IMR-90 (cell line): ENCODE measurements at regions not wholly inside any gene's neighbourhood (a gene's known extent, or its start where the extent isn't known, plus 50 kb on each side); places are given as distances from the start of the nearest gene placed in this dataset.

Source experiments
- ATAC-seq: fragments of 200-7000 bp; cut with Tn5 transposase; 2 replicates; pipeline ENCODE4 v1.9.1; 2020; ENCODE audit warnings: low read depth, mild to moderate bottlenecking, moderate library complexity
- BruUV-seq: library from RNA; stranded (reverse); fragments of 400-500 nt; replicated peaks from 2 replicates; lab custom pipeline; 2021; lab: Mats Ljungman, UMichigan
- CTCF ChIA-PET: fragments of 300-600 bp; formaldehyde crosslinking; extraction: SDS; loops from one replicate; lab custom pipeline; 2021; ENCODE audit warnings: antibody characterized with exemption; lab: Yijun Ruan, JAX
- POLR2A ChIA-PET: fragments of 300-600 bp; sonication (Branson Sonifier 250); formaldehyde crosslinking; loops from one replicate; lab custom pipeline; 2022; ENCODE audit warnings: antibody characterized with exemption; ENCODE audit not compliant: unreplicated experiment; lab: Charles Lee
- DNase-seq: peaks from one replicate; pipeline ENCODE4 v3.0.0; 2013
- H2AFZ ChIP-seq: replicated peaks from 2 replicates; pipeline ENCODE3; 2013; ENCODE audit warnings: low read length, mild to moderate bottlenecking; ENCODE audit not compliant: poor library complexity
- H2AK5ac ChIP-seq: 2 replicates; pipeline ENCODE4 v1.6.1; 2013; ENCODE audit warnings: low read depth, low read length, inconsistent platforms
- H2AK9ac ChIP-seq: replicated peaks from 2 replicates; pipeline ENCODE3; 2013; ENCODE audit warnings: mild to moderate bottlenecking, low read depth, low read length, moderate library complexity; ENCODE audit not compliant: poor library complexity
- H2BK120ac ChIP-seq: 2 replicates; pipeline ENCODE4 v1.6.1; 2013; ENCODE audit warnings: low read depth, low read length, inconsistent platforms
- H2BK15ac ChIP-seq: 3 replicates; pipeline ENCODE4 v1.6.1; 2013; ENCODE audit warnings: low read depth, low read length, inconsistent platforms
- H2BK20ac ChIP-seq: 2 replicates; pipeline ENCODE4 v1.6.1; 2013; ENCODE audit warnings: low read depth, mild to moderate bottlenecking, inconsistent platforms, low read length, moderate library complexity
- H2BK5ac ChIP-seq: 2 replicates; pipeline ENCODE4 v1.6.1; 2013; ENCODE audit warnings: mild to moderate bottlenecking, low read depth, low read length, inconsistent platforms; ENCODE audit not compliant: poor library complexity, severe bottlenecking
- H3K14ac ChIP-seq: replicated peaks from 2 replicates; pipeline ENCODE4 v1.6.1; 2013; ENCODE audit warnings: low read depth, low read length, inconsistent platforms
- H3K18ac ChIP-seq: 2 replicates; pipeline ENCODE4 v1.6.1; 2013; ENCODE audit warnings: low read depth, low read length, control low read depth
- H3K23ac ChIP-seq: 2 replicates; pipeline ENCODE4 v1.6.1; 2013; ENCODE audit warnings: low read depth, low read length, inconsistent platforms
- H3K27ac ChIP-seq: 2 replicates; pipeline ENCODE4 v1.5.1; 2013; ENCODE audit warnings: mild to moderate bottlenecking, control low read depth, low read length; ENCODE audit not compliant: insufficient read depth
- H3K27me3 ChIP-seq: 2 replicates; pipeline ENCODE4 v1.6.1; 2013; ENCODE audit warnings: low read length; ENCODE audit not compliant: control insufficient read depth, insufficient read depth
- H3K36me3 ChIP-seq: 2 replicates; pipeline ENCODE4 v1.6.1; 2013; ENCODE audit warnings: low read length, mixed read lengths; ENCODE audit not compliant: control insufficient read depth, insufficient read depth
- H3K4ac ChIP-seq: 2 replicates; pipeline ENCODE4 v1.6.1; 2013; ENCODE audit warnings: low read depth, low read length, inconsistent platforms
- H3K4me1 ChIP-seq: 2 replicates; pipeline ENCODE4 v1.6.1; 2013; ENCODE audit warnings: low read length, mixed read lengths; ENCODE audit not compliant: control insufficient read depth, insufficient read depth
- H3K4me2 ChIP-seq: 2 replicates; pipeline ENCODE4 v1.6.1; 2013; ENCODE audit warnings: low read depth, mild to moderate bottlenecking, control low read depth, low read length, moderate library complexity
- H3K4me3 ChIP-seq: 2 replicates; pipeline ENCODE4 v1.5.1; 2013; ENCODE audit warnings: low read depth, mild to moderate bottlenecking, control low read depth, low read length, moderate library complexity; ENCODE audit not compliant: insufficient read depth
- H3K56ac ChIP-seq: 2 replicates; pipeline ENCODE4 v1.6.1; 2013; ENCODE audit warnings: low read length, inconsistent platforms; ENCODE audit not compliant: insufficient read depth; ENCODE audit errors: extremely low read depth
- H3K79me1 ChIP-seq, 2 experiments: 2 replicates each; pipeline ENCODE4 v1.6.1; 2013; ENCODE audit warnings: low read length in 2 of 2, inconsistent platforms in 1 of 2, low read depth in 1 of 2
- H3K9ac ChIP-seq: 2 replicates; pipeline ENCODE4 v1.6.1; 2013; ENCODE audit warnings: low read depth, low read length, control low read depth
- H3K9me1 ChIP-seq: 2 replicates; pipeline ENCODE4 v1.6.1; 2013; ENCODE audit warnings: low read length, inconsistent platforms; ENCODE audit not compliant: insufficient read depth
- H3K9me3 ChIP-seq: 2 replicates; pipeline ENCODE4 v1.6.1; 2013; ENCODE audit warnings: low read length; ENCODE audit not compliant: control insufficient read depth, insufficient read depth
- H4K20me1 ChIP-seq: 2 replicates; pipeline ENCODE4 v1.6.1; 2013; ENCODE audit warnings: low read length, inconsistent platforms; ENCODE audit not compliant: insufficient read depth
- H4K5ac ChIP-seq: 2 replicates; pipeline ENCODE4 v1.6.1; 2013; ENCODE audit warnings: mild to moderate bottlenecking, low read depth, low read length, control low read depth
- H4K8ac ChIP-seq, 2 experiments: 2 replicates each; pipeline ENCODE4 v1.6.1; 2013; ENCODE audit warnings: low read depth in 2 of 2, low read length in 2 of 2, control low read depth in 1 of 2, inconsistent platforms in 1 of 2
- H4K91ac ChIP-seq: 2 replicates; pipeline ENCODE4 v1.6.1; 2013; ENCODE audit warnings: low read depth, low read length, inconsistent platforms; ENCODE audit not compliant: insufficient read depth
- CEBPB ChIP-seq: IDR thresholded peaks from 2 replicates; pipeline ENCODE4 v1.6.1; 2012; ENCODE audit warnings: low read depth, low read length, improper control_type of control experiment
- ELK1 ChIP-seq: fragments of 150-350 bp; IDR thresholded peaks from 2 replicates; pipeline ENCODE4 v1.6.1; 2016; ENCODE audit warnings: low read depth, mild to moderate bottlenecking, low read length, moderate library complexity, borderline replicate concordance
- FOS ChIP-seq: fragments of 150-350 bp; IDR thresholded peaks from 2 replicates; pipeline ENCODE4 v1.6.1; 2016; ENCODE audit warnings: low read depth, low read length
- MAFK ChIP-seq: IDR thresholded peaks from 2 replicates; pipeline ENCODE4 v1.6.1; 2012; ENCODE audit warnings: low read depth, low read length, improper control_type of control experiment
- MAZ ChIP-seq: IDR thresholded peaks from 2 replicates; pipeline ENCODE4 v1.6.1; 2012; ENCODE audit warnings: low read depth, mild to moderate bottlenecking, low read length, improper control_type of control experiment, moderate library complexity, borderline replicate concordance
- MXI1 ChIP-seq: IDR thresholded peaks from 2 replicates; pipeline ENCODE4 v1.6.1; 2012; ENCODE audit warnings: low read depth, mild to moderate bottlenecking, low read length, moderate library complexity, borderline replicate concordance
- NFE2L2 ChIP-seq: fragments of 150-350 bp; IDR thresholded peaks from 2 replicates; pipeline ENCODE4 v1.6.1; 2016; ENCODE audit warnings: low read depth, mild to moderate bottlenecking, low read length
- RAD21 ChIP-seq: IDR thresholded peaks from 2 replicates; pipeline ENCODE4 v1.6.1; 2012; ENCODE audit warnings: low read length, improper control_type of control experiment
- SMC3 ChIP-seq: fragments of 150-350 bp; IDR thresholded peaks from 2 replicates; pipeline ENCODE4 v1.6.1; 2016; ENCODE audit warnings: low read depth, mild to moderate bottlenecking, antibody characterized with exemption, low read length, moderate library complexity
- WGBS, 2 experiments: methylation state at CpG; one replicate each; pipeline versions ENCODE4 v1.1.5 to v1.1.7; 2013; ENCODE audit warnings: missing lambda C conversion rate in 2 of 2; ENCODE audit not compliant: insufficient read length in 1 of 2; ENCODE audit errors: extremely low coverage in 2 of 2; 5-methylcytosine and 5-hydroxymethylcytosine counted together
- dilution Hi-C: fragments of 300-500 bp; cut with HindIII; formaldehyde crosslinking; loops from one replicate; pipeline ENCODE4 v1.14.3; 2018; ENCODE audit warnings: low sequenced_read_pairs; ENCODE audit not compliant: unreplicated experiment
- in situ Hi-C: fragments of 300-500 bp; cut with MboI; formaldehyde crosslinking; loops from 3 replicates; pipeline ENCODE4 v1.14.3; 2019; ENCODE audit warnings: low sequenced_read_pairs, inconsistent platforms, mixed read lengths
- intact Hi-C: fragments of 100-400 bp; cut with micrococcal nuclease; formaldehyde crosslinking; loops from 2 replicates; pipeline ENCODE4 v1.10.0; 2022

- ATAC-seq, result no peak
- Histone ChIP-seq H3K4me1 (no peaks in the 10 kb centered on the region), H2BK20ac (no peak overlapping the region), H3K9me1 (no peaks in the 10 kb centered on the region), H3K27me3 (no peaks in the 10 kb centered on the region), H4K8ac (no peak overlapping the region), H3K23ac (no peak overlapping the region), H3K56ac (no peak overlapping the region), H3K4me2 (no peak overlapping the region), H3K14ac (no peak overlapping the region), H2BK120ac (no peak overlapping the region), H2BK5ac (no peak overlapping the region), H2BK15ac (no peak overlapping the region), H2AFZ (no peak overlapping the region), H3K36me3 (no peaks in the 10 kb centered on the region), H3K27ac (no peak overlapping the region), H4K20me1 (no peaks in the 10 kb centered on the region), H2AK9ac (no peak overlapping the region), H3K18ac (no peak overlapping the region), H3K79me1 (no peaks in the 10 kb centered on the region), H3K4ac (no peak overlapping the region), H3K4me3 (no peak overlapping the region), H4K5ac (no peak overlapping the region), H3K9me3 (no peaks in the 10 kb centered on the region; the same call in 1 of the 2 replicates), H3K9ac (no peak overlapping the region), H4K91ac (no peak overlapping the region), H2AK5ac (no peak overlapping the region)
- in situ Hi-C loops (no loop called here), dilution Hi-C loops (no loop called here), intact Hi-C loops (no loop called here)
- DNase-seq, result no peak
- CTCF ChIA-PET, result no interaction called here
- POLR2A ChIA-PET, result no interaction called here
- BruUV-seq, result no TSS peak
- WGBS, 2 experiments, result 63% methylated on average over 3 of the region's 3 CpGs; no CpG with 5 or more reads in 1 of the 2 experiments
- TF ChIP-seq MAFK (no peak), RAD21 (no peak), NFE2L2 (no peak), CEBPB (no peak), MAZ (no peak), MXI1 (no peak), SMC3 (no peak), ELK1 (no peak), FOS (no peak)
Observed at GRCh38 chr5:131068076-131068475, 97.0 kb downstream of the HINT1 start.
